HEK293 (cell line): ENCODE measurements at regions not wholly inside any gene's neighbourhood (a gene's known extent, or its start where the extent isn't known, plus 50 kb on each side); places are given as distances from the start of the nearest gene placed in this dataset.

Source experiments
- CTCF ChIA-PET: fragments of 350-600 bp; formaldehyde crosslinking; extraction: SDS; loops from one replicate; lab custom pipeline; 2021; ENCODE audit warnings: antibody characterized with exemption; lab: Yijun Ruan, JAX
- POLR2A ChIA-PET: fragments of 300-600 bp; formaldehyde crosslinking; extraction: SDS; loops from one replicate; lab custom pipeline; 2020; ENCODE audit warnings: antibody characterized with exemption, inconsistent platforms; lab: Yijun Ruan, JAX
- H3K27ac ChIP-seq: fragments of 200-500 bp; sonication (Bioruptor generic); 2 replicates; pipeline ENCODE4 v1.5.1; 2014; ENCODE audit warnings: low read depth, low read length, control low read depth, inconsistent platforms; ENCODE audit errors: extremely low read depth
- H3K36me3 ChIP-seq, 2 experiments: fragments of 200-500 bp in 1 of 2; sonication (Bioruptor generic) in 1 of 2; 1 replicate in 1 of 2; 2 replicates in 1 of 2; pipeline ENCODE4 v1.5.1; 2014 to 2017; ENCODE audit warnings: inconsistent platforms in 2 of 2, low read length in 2 of 2; ENCODE audit not compliant: control insufficient read depth in 2 of 2, insufficient read depth in 1 of 2
- H3K4me1 ChIP-seq: fragments of 200-500 bp; sonication (Bioruptor generic); 2 replicates; pipeline ENCODE4 v1.5.1; 2014; ENCODE audit warnings: mild to moderate bottlenecking, low read length, inconsistent platforms; ENCODE audit not compliant: control insufficient read depth, insufficient read depth
- H3K4me3 ChIP-seq: 2 replicates; pipeline ENCODE4 v1.5.1; 2011; ENCODE audit warnings: low read depth, mild to moderate bottlenecking, control low read depth, low read length, moderate library complexity
- H3K9me3 ChIP-seq: fragments of 200-500 bp; sonication (Bioruptor generic); 2 replicates; pipeline ENCODE4 v1.5.1; 2014; ENCODE audit warnings: low read depth, low read length, inconsistent platforms; ENCODE audit not compliant: control insufficient read depth, insufficient read depth
- HOXC10 ChIP-seq: sonication (generic); formaldehyde crosslinking; IDR thresholded peaks from 2 replicates; pipeline ENCODE4 v1.8.1; 2023; ENCODE audit warnings: mild to moderate bottlenecking, missing genetic modification reagents
- KLF10 ChIP-seq: fragments of 450-650 bp; IDR thresholded peaks from 2 replicates; pipeline ENCODE4 v1.5.1; 2018; ENCODE audit warnings: missing biosample characterization, mild to moderate bottlenecking, missing genetic modification characterization
- SCRT1 ChIP-seq: fragments of 450-650 bp; formaldehyde crosslinking; IDR thresholded peaks from 2 replicates; pipeline ENCODE4 v1.5.1; 2016; ENCODE audit warnings: missing biosample characterization, missing genetic modification characterization, borderline replicate concordance
- SP2 ChIP-seq: fragments of 450-650 bp; formaldehyde crosslinking; IDR thresholded peaks from 2 replicates; pipeline ENCODE4 v1.5.1; 2016; ENCODE audit warnings: missing biosample characterization, missing genetic modification characterization
- ZNF132 ChIP-seq: fragments of 450-650 bp; formaldehyde crosslinking; IDR thresholded peaks from 2 replicates; pipeline ENCODE4 v1.5.1; 2017; ENCODE audit warnings: missing biosample characterization, missing genetic modification characterization, borderline replicate concordance
- ZNF157 ChIP-seq: fragments of 450-650 bp; formaldehyde crosslinking; IDR thresholded peaks from 2 replicates; pipeline ENCODE4 v1.5.1; 2016; ENCODE audit warnings: missing biosample characterization, missing genetic modification characterization
- ZNF248 ChIP-seq: fragments of 450-650 bp; formaldehyde crosslinking; IDR thresholded peaks from 2 replicates; pipeline ENCODE4 v1.5.1; 2017; ENCODE audit warnings: missing biosample characterization, missing genetic modification characterization
- ZNF366 ChIP-seq: fragments of 450-650 bp; formaldehyde crosslinking; conservative IDR thresholded peaks from 2 replicates; pipeline ENCODE4 v1.5.1; 2016; ENCODE audit warnings: missing biosample characterization, missing genetic modification characterization
- ZNF391 ChIP-seq: fragments of 450-650 bp; formaldehyde crosslinking; IDR thresholded peaks from 2 replicates; pipeline ENCODE4 v1.5.1; 2016; ENCODE audit warnings: low read depth, missing biosample characterization, missing genetic modification characterization, borderline replicate concordance
- ZNF433 ChIP-seq: fragments of 450-650 bp; formaldehyde crosslinking; IDR thresholded peaks from 2 replicates; pipeline ENCODE4 v1.5.1; 2016; ENCODE audit warnings: missing biosample characterization, missing genetic modification characterization, low read depth
- ZNF558 ChIP-seq: fragments of 450-650 bp; formaldehyde crosslinking; IDR thresholded peaks from 2 replicates; pipeline ENCODE4 v1.5.1; 2016; ENCODE audit warnings: missing biosample characterization, missing genetic modification characterization
- ZNF747 ChIP-seq: fragments of 450-650 bp; formaldehyde crosslinking; IDR thresholded peaks from 2 replicates; pipeline ENCODE4 v1.5.1; 2016; ENCODE audit warnings: missing biosample characterization, missing genetic modification characterization
- ZNF830 ChIP-seq: fragments of 450-650 bp; IDR thresholded peaks from 2 replicates; pipeline ENCODE4 v1.5.0; 2018; ENCODE audit warnings: missing biosample characterization, missing genetic modification characterization, low read depth, mild to moderate bottlenecking, moderate library complexity
- TF ChIP-seq, protein P1 (sequence below): fragments of 450-650 bp; formaldehyde crosslinking; IDR thresholded peaks from 2 replicates; pipeline ENCODE4 v1.5.1; 2017; ENCODE audit warnings: missing biosample characterization, missing genetic modification characterization
- TF ChIP-seq, protein P2 (sequence below): fragments of 450-650 bp; formaldehyde crosslinking; conservative IDR thresholded peaks from 2 replicates; pipeline ENCODE4 v1.5.1; 2016; ENCODE audit warnings: low read depth, missing biosample characterization, missing genetic modification characterization
- TF ChIP-seq, protein P3 (sequence below): fragments of 450-650 bp; formaldehyde crosslinking; IDR thresholded peaks from 2 replicates; pipeline ENCODE4 v1.5.1; 2016; ENCODE audit warnings: missing biosample characterization, missing genetic modification characterization
- TF ChIP-seq, protein P4 (sequence below): fragments of 450-650 bp; formaldehyde crosslinking; IDR thresholded peaks from 2 replicates; pipeline ENCODE4 v1.5.1; 2016; ENCODE audit warnings: missing biosample characterization, missing genetic modification characterization
- TF ChIP-seq, protein P5 (sequence below): fragments of 450-650 bp; formaldehyde crosslinking; IDR thresholded peaks from 2 replicates; pipeline ENCODE4 v1.5.1; 2016; ENCODE audit warnings: missing biosample characterization, missing genetic modification characterization
- TF ChIP-seq, protein P6 (sequence below): IDR thresholded peaks from 2 replicates; pipeline ENCODE4 v1.6.1; 2011; ENCODE audit warnings: mild to moderate bottlenecking, low read depth, low read length, borderline replicate concordance

DNA sequence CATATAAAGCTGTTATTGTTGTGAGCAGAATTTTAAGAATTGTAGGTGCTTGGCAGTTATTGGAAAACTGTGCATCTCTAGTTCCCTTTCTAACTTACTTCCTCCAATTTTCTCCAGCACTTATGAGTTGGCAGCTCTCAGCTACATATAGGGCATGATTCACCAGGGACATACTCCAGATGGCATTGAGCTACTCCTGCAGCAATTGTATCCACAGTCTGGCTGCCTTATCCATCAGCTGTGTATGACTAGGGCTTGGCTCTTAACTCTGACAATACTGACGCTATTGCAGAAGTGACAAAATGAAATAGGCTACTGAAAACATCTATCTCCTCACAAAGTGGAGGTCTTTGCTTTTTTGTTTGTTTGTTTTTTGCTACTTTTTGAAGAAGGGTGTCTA, 276.7 kb downstream of the POU4F1 start (continued):
- TF ChIP-seq SP2 (tag by site-specific recombination) (no peak), KLF10 (tag by site-specific recombination) (no peak), ZNF391 (tag by site-specific recombination) (no peak)
- TF ChIP-seq, protein P1, sequence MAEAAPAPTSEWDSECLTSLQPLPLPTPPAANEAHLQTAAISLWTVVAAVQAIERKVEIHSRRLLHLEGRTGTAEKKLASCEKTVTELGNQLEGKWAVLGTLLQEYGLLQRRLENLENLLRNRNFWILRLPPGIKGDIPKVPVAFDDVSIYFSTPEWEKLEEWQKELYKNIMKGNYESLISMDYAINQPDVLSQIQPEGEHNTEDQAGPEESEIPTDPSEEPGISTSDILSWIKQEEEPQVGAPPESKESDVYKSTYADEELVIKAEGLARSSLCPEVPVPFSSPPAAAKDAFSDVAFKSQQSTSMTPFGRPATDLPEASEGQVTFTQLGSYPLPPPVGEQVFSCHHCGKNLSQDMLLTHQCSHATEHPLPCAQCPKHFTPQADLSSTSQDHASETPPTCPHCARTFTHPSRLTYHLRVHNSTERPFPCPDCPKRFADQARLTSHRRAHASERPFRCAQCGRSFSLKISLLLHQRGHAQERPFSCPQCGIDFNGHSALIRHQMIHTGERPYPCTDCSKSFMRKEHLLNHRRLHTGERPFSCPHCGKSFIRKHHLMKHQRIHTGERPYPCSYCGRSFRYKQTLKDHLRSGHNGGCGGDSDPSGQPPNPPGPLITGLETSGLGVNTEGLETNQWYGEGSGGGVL (tag by site-specific recombination), result no peak

DNA sequence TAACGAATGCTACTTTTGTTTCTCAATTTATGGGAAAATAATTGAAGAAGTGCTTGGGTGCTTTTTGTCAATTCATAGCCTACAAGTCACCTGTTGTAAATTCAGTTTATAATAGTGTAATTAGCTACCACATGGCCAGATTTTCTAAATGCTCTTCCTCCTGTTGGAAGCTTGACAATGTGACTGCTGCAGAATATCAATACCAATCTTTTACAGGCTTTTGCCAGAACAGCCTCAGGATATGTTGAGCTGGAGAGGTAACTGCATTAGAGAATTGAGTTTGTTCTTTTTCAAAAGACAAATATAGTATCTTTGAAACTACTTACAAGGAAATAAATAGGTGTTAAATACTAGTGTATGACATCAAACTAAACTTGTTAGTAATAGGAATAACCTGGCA, 277.8 kb downstream of the POU4F1 start:
- ChIA-PET CTCF (no interaction called here), POLR2A (no interaction called here)
- no peaks in the 10 kb centered on the region for H3K36me3 ChIP-seq
- H3K4me3 ChIP-seq, result no peak overlapping the region
- no peaks in the 10 kb centered on the region for H3K4me1 ChIP-seq
- no peak for TF ChIP-seq ZNF558 (tag by site-specific recombination)
- TF ChIP-seq, protein P2, sequence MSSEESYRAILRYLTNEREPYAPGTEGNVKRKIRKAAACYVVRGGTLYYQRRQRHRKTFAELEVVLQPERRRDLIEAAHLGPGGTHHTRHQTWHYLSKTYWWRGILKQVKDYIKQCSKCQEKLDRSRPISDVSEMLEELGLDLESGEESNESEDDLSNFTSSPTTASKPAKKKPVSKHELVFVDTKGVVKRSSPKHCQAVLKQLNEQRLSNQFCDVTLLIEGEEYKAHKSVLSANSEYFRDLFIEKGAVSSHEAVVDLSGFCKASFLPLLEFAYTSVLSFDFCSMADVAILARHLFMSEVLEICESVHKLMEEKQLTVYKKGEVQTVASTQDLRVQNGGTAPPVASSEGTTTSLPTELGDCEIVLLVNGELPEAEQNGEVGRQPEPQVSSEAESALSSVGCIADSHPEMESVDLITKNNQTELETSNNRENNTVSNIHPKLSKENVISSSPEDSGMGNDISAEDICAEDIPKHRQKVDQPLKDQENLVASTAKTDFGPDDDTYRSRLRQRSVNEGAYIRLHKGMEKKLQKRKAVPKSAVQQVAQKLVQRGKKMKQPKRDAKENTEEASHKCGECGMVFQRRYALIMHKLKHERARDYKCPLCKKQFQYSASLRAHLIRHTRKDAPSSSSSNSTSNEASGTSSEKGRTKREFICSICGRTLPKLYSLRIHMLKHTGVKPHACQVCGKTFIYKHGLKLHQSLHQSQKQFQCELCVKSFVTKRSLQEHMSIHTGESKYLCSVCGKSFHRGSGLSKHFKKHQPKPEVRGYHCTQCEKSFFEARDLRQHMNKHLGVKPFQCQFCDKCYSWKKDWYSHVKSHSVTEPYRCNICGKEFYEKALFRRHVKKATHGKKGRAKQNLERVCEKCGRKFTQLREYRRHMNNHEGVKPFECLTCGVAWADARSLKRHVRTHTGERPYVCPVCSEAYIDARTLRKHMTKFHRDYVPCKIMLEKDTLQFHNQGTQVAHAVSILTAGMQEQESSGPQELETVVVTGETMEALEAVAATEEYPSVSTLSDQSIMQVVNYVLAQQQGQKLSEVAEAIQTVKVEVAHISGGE, result no peak
- no peak for TF ChIP-seq ZNF248
- no peak for TF ChIP-seq ZNF366 (tag by site-specific recombination)
- TF ChIP-seq, protein P3, sequence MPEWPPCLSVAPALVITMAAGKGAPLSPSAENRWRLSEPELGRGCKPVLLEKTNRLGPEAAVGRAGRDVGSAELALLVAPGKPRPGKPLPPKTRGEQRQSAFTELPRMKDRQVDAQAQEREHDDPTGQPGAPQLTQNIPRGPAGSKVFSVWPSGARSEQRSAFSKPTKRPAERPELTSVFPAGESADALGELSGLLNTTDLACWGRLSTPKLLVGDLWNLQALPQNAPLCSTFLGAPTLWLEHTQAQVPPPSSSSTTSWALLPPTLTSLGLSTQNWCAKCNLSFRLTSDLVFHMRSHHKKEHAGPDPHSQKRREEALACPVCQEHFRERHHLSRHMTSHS (tag by site-specific recombination), result no peak
- TF ChIP-seq, protein P4, sequence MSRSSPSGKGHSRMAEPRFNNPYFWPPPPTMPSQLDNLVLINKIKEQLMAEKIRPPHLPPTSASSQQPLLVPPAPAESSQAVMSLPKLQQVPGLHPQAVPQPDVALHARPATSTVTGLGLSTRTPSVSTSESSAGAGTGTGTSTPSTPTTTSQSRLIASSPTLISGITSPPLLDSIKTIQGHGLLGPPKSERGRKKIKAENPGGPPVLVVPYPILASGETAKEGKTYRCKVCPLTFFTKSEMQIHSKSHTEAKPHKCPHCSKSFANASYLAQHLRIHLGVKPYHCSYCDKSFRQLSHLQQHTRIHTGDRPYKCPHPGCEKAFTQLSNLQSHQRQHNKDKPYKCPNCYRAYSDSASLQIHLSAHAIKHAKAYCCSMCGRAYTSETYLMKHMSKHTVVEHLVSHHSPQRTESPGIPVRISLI (tag by site-specific recombination), result no peak
- TF ChIP-seq ZNF747 (tag by site-specific recombination), result no peak
- TF ChIP-seq, protein P5, sequence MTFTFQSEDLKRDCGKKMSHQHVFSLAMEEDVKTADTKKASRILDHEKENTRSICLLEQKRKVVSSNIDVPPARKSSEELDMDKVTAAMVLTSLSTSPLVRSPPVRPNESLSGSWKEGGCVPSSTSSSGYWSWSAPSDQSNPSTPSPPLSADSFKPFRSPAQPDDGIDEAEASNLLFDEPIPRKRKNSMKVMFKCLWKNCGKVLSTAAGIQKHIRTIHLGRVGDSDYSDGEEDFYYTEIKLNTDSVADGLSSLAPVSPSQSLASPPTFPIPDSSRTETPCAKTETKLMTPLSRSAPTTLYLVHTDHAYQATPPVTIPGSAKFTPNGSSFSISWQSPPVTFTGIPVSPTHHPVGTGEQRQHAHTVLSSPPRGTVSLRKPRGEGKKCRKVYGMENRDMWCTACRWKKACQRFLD (tag by site-specific recombination), result no peak
- no peak for TF ChIP-seq ZNF433
- TF ChIP-seq ZNF132 (tag by site-specific recombination), result no peak
- TF ChIP-seq ZNF830, result no peak
- no peak for TF ChIP-seq ZNF157 (tag by site-specific recombination)
- no peak for TF ChIP-seq HOXC10
- TF ChIP-seq SCRT1 (tag by site-specific recombination), result no peak
- TF ChIP-seq, protein P6, sequence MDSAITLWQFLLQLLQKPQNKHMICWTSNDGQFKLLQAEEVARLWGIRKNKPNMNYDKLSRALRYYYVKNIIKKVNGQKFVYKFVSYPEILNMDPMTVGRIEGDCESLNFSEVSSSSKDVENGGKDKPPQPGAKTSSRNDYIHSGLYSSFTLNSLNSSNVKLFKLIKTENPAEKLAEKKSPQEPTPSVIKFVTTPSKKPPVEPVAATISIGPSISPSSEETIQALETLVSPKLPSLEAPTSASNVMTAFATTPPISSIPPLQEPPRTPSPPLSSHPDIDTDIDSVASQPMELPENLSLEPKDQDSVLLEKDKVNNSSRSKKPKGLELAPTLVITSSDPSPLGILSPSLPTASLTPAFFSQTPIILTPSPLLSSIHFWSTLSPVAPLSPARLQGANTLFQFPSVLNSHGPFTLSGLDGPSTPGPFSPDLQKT, result no peak
- TF ChIP-seq, all 188 proteins: peak for 0
- H3K9me3 ChIP-seq, result no peaks in the 10 kb centered on the region
- H3K27ac ChIP-seq, result no peak overlapping the region
